ENCODE measurements at regions not wholly inside any gene's neighbourhood (a gene's known extent, or its start where the extent isn't known, plus 50 kb on each side); places are given as distances from the start of the nearest gene placed in this dataset.

DNA sequence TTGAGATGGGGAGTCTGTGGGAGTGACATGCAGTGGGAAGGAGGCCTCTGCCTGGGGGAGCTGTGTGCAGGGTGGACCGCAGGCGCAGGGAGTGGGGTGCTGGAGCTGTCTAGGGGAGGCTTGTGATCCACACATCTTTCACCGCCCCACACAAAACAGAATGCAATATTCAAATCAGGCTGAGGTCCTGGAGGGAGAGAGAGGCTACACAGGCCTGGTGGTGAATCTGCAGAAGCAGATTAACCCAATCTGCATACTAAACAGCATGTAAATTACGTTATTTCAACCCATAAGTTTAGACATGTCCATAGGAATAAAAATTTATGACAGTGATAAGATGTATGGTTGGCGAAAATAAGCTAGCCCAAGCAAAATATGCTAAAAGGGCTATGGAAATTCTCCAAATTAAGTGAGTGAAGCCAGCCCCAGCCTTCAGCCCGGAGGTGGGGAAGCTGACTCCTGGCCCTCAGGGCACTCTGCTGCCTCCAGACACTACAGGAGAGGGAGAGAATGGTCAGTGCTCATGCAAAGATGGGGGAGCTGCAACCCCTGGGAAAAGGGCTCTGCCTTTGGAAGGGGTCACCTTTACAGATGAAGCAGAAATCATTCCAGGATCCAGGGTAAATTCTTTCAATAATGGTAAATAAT lies 156.2 kb upstream of the CTTNBP2NL start:
- TF ChIP-seq POLR2A (IDR thresholded peaks at IDR 0.05; ENCODE audit: extremely low read depth, insufficient read length): no peak
- TF ChIP-seq, protein P1, sequence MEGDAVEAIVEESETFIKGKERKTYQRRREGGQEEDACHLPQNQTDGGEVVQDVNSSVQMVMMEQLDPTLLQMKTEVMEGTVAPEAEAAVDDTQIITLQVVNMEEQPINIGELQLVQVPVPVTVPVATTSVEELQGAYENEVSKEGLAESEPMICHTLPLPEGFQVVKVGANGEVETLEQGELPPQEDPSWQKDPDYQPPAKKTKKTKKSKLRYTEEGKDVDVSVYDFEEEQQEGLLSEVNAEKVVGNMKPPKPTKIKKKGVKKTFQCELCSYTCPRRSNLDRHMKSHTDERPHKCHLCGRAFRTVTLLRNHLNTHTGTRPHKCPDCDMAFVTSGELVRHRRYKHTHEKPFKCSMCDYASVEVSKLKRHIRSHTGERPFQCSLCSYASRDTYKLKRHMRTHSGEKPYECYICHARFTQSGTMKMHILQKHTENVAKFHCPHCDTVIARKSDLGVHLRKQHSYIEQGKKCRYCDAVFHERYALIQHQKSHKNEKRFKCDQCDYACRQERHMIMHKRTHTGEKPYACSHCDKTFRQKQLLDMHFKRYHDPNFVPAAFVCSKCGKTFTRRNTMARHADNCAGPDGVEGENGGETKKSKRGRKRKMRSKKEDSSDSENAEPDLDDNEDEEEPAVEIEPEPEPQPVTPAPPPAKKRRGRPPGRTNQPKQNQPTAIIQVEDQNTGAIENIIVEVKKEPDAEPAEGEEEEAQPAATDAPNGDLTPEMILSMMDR (IDR thresholded peaks at IDR 0.05; ENCODE audit: low read depth, low read length): no peak
- no peak for TF ChIP-seq MYC (IDR thresholded peaks at IDR 0.05; ENCODE audit: low read depth, low read length)
- TF ChIP-seq, protein P2, sequence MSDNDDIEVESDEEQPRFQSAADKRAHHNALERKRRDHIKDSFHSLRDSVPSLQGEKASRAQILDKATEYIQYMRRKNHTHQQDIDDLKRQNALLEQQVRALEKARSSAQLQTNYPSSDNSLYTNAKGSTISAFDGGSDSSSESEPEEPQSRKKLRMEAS (IDR thresholded peaks at IDR 0.05; ENCODE audit: low read depth, low read length): no peak
